GM18867 (cell line): ENCODE measurements at regions not wholly inside any gene's neighbourhood (a gene's known extent, or its start where the extent isn't known, plus 50 kb on each side); places are given as distances from the start of the nearest gene placed in this dataset.
A peak's percentile ranks its signal among the peaks of the same experiment; 100 is the strongest.
"Not testable (repeated sequence)": the region's sequence is repeated elsewhere in the genome, so short reads cannot be mapped to it uniquely, and the experiment has no call there.

Source experiments
- ATAC-seq: cut with Tn5 transposase; IDR thresholded peaks from one replicate; pipeline ENCODE4 v1.9.1; 2021; ENCODE audit warnings: mild to moderate bottlenecking, moderate library complexity; ENCODE audit not compliant: unreplicated experiment

DNA sequence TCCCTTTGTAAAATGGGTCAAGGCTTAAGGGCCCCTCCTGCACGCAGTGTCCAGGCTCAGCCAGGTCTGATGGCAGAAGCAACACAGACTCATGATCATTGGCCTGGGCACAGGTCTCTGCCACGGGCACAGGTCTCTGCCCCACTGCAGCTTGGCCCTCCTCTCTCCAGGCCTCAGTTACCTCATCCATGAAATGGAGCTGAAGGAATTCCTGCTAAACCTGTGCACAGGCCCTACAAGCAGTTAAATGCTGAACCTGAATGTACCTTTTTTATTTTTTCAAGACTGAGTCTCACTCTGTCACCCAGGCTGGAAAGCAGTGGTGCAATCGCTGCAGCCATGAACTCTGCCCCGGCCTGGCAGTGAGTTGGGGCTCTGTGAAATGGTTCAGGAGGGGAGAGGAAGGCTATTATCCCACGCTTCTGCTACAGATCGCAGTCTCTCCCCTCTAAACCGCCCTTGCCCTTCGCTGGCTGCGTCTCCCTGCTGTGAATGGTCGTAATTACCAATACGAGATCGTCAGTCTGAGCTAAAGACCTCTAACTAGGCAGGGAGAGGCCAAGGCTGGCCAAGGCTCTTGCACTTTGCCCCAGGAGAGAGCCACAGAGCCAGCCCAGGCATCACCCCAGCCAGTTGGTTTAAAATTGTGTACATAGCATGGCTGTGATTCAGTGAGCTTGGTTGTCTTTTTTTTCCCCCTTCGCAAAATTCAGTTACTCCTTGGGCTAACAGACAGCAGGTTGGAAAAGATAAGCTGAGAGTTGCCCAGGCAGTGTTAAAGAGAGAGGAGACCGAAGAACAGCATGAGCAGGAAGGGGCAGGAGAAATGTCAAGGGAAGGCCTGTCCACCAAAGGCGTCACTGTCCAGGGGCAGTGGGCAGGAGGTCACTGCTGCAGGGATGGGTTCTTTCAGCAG lies 93.0 kb upstream of the KCTD7 start:
- no peak for ATAC-seq

DNA sequence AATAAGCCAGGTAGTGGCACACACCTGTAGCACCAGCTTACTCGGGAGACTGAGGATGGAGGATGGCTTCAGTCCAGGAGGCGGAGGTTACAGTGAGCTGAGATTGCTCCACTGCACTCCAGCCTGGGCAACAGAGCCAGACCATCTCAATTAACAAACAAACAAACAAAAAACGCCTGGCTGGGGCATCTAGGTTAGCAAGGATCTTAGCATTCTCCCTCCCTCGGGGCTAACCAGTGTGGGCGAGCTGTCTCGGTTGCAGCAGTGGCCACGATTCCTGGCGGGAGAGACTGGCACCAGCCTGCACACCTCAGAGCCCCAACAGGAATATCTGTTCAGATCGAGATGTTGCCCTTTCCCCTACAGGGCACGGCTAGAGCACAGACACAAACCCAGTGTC lies 91.3 kb upstream of the KCTD7 start:
- ATAC-seq: no peak

DNA sequence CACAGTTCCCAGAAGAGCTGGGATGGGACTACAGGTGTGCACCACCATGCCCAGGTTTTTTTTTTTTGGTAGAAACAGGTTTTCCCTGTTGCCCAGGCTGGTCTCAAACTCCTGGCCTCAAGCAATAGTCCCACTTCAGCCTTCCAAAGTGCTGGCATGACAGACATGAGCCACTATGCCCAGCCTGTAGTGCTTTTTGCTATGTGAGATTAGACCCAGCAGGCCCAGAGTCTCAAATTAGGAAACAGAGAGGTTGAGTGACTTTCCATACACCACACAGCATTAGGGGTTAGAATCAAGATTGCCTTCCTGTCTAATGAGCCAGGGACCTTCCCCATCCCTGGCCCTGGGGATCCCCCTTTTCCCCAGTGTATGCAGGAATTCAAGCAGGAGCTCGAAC lies 90.8 kb upstream of the KCTD7 start:
- no peak for ATAC-seq

GRCh38 chr7:66539264-66539623 lies 89.4 kb upstream of the KCTD7 start:
- no peak for ATAC-seq

DNA sequence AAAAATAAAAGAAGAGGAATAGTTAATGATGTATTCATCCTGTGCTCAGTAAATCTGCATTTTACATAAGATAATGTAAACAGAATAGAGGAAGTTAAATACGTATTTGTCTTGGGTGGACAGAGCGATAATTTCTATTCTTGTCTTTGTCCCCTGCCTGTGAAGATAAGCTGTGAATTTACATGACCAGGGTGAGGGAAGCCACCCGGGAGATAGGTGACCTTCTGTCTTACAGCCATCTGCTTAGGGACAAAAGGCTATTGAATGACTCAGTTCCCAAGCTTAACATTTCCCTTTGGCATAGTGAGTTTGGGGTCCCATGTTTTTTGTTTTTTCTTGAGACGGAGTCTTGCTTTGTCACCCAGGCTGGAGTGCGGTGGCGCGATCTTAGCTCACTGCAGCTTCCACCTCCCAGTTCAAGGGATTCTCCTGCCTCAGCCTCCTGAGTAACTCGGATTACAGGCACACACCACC lies 88.7 kb upstream of the KCTD7 start:
- ATAC-seq: no peak

GRCh38 chr7:66542049-66542448 lies 86.6 kb upstream of the KCTD7 start:
- no peak for ATAC-seq

DNA sequence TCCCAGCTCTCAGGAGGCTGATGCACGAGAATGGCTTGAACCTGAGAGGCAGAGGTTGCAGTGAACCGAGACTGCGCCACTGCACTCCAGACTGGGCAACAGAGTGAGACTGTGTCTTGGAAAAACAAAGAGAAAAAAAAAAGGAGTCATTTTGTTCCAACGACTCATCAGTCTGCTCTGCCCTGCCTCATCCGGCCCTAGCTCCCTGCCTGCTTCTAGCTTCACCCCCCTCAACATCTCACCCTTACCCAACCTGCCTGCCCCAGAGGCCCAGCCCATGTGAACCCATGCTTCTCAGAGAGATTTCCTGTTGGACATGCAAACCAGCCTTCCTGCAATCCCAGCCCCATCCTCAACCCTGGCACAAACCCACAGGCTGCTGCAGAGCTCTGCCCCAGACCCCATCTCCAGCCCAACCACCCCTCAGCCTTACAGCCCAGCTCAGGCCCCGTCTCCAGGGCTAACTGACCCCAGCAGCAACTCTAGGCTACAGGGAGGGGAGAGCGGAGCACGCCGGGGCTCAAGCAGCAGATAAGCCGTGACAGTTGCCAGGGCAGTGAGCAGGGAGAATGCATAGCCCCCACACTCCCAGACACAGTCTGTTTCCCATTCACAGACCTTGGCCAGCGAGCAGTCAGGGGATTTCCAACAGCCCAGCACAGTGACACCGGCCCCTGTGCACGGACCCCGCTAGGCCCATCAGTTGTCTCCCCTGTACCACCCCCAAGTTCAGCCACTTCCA lies 86.0 kb upstream of the KCTD7 start:
- ATAC-seq: no peak

DNA sequence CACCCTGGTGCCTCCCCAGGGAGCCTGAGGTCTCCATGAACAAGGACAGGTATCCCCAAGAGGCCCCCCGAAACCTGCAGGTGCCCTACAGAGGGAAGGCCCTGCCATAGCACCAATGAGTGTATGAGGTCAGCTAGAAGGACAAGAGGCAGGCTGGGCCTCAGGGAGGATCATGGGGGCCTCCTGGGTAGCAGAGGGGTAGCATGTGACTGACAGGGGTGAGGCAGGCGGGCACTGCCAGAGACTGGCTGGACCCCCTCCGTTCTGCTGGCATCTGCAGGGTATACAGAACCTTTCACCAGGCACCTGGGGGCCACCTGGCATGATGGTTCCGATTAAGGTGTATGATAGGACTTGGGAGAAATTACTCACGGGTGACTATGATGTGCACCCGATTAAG lies 79.2 kb upstream of the KCTD7 start:
- ATAC-seq: no peak

GRCh38 chr7:66553001-66553400 lies 75.7 kb upstream of the KCTD7 start:
- ATAC-seq: no peak

- ATAC-seq: not testable (repeated sequence)
These were observed 75.0 kb upstream of the KCTD7 start for GRCh38 chr7:66553675-66554074.

- not testable (repeated sequence) for ATAC-seq
These were observed 74.4 kb upstream of the KCTD7 start for GRCh38 chr7:66554291-66554690.

DNA sequence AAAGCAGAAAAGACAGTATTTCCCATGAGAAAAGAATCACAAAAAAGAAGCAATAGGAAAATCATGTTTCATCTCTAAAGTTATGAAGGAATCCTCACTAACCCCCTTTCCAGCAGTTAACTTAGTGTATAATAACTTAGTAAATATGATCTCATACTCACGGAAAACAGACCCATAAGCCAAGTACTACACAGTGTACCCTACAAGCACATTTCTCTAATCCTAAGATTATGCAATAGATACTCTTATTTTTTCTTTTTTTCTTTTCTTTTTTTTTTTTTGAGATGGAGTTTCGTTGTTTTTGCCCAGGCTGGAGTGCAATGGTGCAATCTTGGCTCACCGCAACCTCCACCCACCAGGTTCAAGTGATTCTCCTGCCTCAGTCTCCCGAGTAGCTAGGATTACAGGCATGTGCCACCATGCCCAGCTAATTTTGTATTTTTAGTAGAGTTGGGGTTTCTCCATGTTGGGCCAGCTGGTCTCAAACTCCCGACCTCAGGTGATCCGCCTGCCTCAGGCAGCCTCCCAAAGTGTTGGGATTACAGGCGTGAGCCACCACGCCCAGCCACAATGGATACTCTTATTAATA lies 73.7 kb upstream of the KCTD7 start:
- ATAC-seq: not testable (repeated sequence)

GRCh38 chr7:66556177-66556548 lies 72.5 kb upstream of the KCTD7 start:
- ATAC-seq: no peak

- no peak for ATAC-seq
These were observed 72.0 kb upstream of the KCTD7 start for GRCh38 chr7:66556549-66557213.

GRCh38 chr7:66557214-66558200 lies 71.2 kb upstream of the KCTD7 start:
- ATAC-seq: peak; percentile 77

DNA sequence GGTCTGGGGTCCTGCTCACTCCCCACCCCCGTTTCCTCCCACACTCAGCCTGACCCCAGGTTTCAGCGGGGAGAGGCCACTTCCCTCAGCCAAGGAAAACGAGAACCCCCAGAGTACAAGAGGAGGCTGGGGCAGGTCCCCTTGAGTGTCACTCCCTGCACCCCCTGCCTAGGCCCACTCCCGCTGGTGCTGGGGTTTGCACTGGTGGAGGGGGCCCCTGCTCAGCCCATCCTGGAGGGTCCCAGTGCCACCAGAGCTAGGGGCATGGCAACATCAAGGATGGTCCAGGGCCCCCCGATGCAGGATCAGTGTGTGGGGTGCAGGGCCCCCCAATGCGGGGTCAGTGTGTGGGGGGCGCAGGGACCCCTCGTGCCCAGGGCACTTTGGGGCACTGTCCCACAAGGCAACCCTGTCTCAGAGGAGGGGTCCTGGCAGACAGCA lies 70.5 kb upstream of the KCTD7 start:
- no peak for ATAC-seq

DNA sequence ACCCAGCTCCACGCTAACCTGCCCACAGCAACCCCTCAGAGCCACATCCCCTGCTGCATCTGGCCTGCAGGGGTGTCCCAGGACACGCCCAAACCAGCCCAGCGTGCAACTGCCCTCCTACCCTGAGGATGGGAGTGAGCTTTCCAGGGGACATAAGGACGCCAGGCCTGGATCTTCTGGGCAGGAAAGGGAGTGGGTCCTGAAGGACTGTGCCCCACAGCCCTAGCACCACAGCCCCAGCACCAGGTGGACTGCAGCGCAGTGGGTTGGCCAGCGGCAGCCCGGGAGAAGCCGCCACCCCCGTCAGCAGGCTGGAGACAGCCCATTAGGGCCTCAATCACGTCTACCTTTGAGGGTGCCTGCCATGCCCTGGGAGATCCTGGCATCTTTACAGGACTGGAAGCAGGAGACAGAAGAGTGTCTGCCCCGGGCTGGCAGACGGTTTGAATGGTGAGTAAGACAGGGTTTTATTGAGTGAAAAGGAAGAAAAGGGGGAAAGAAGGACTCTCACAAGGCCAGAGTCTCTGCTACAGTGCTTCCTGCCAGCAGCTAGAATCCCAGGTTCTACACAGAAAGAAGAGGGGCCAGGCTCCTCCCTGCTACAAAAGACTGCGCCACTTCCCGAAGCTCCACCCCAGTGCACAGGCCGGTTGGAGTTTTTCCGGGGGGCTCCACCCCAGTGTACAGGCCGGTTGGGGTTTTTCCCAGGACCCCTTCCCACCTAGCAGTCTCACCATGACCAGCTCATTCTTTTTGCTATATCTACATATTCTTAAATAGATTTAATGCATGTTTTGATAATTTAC lies 69.8 kb upstream of the KCTD7 start:
- no peak for ATAC-seq

GRCh38 chr7:66564045-66564444 lies 64.6 kb upstream of the KCTD7 start:
- no peak for ATAC-seq

GRCh38 chr7:66570179-66570578 lies 58.5 kb upstream of the KCTD7 start:
- not testable (repeated sequence) for ATAC-seq
